Spleen (tissue), 11 donors: ENCODE measurements at regions not wholly inside any gene's neighbourhood (a gene's known extent, or its start where the extent isn't known, plus 50 kb on each side); places are given as distances from the start of the nearest gene placed in this dataset.
A peak's percentile ranks its signal among the peaks of the same experiment; 100 is the strongest.
"Not testable (repeated sequence)": the region's sequence is repeated elsewhere in the genome, so short reads cannot be mapped to it uniquely, and the experiment has no call there.

Source experiments
- DNase-seq: peaks from one replicate; pipeline ENCODE4 v3.0.0-alpha.2; 2020
- H3K27ac ChIP-seq, 8 donors: fragments of 200-600 bp; sonication (generic) in 7 of 8; 1 replicate in 4 of 8; 2 replicates in 4 of 8; pipeline versions ENCODE4 v1.5.0 to v1.8.0; 2016 to 2021; ENCODE audit warnings: inconsistent platforms in 4 of 8, mild to moderate bottlenecking in 4 of 8, moderate library complexity in 1 of 8
- H3K27me3 ChIP-seq, 7 donors: fragments of 200-600 bp; sonication (generic) in 6 of 7; replicated peaks in 1 of 7; 1 replicate in 4 of 7; 2 replicates in 3 of 7; pipeline versions ENCODE4 v1.5.0 to v1.8.0; 2016 to 2021; ENCODE audit warnings: inconsistent platforms in 3 of 7, mild to moderate bottlenecking in 1 of 7
- H3K36me3 ChIP-seq, 6 donors: fragments of 200-600 bp; sonication (generic) in 5 of 6; 1 replicate in 4 of 6; 2 replicates in 2 of 6; pipeline versions ENCODE4 v1.5.0 to v1.8.0; 2016 to 2021; ENCODE audit warnings: inconsistent platforms in 2 of 6
- H3K4me1 ChIP-seq, 6 donors: fragments of 200-600 bp; sonication (generic) in 5 of 6; 1 replicate in 3 of 6; 2 replicates in 3 of 6; pipeline versions ENCODE4 v1.5.0 to v1.8.0; 2016 to 2021; ENCODE audit warnings: inconsistent platforms in 3 of 6
- H3K4me3 ChIP-seq, 8 donors: fragments of 200-600 bp; sonication (generic) in 7 of 8; 1 replicate in 4 of 8; 2 replicates in 4 of 8; pipeline versions ENCODE4 v1.5.0 to v1.8.0; 2016 to 2021; ENCODE audit warnings: inconsistent platforms in 4 of 8, mild to moderate bottlenecking in 4 of 8, moderate library complexity in 2 of 8
- H3K9me3 ChIP-seq, 8 donors: fragments of 200-600 bp; sonication (generic) in 7 of 8; 1 replicate in 4 of 8; 2 replicates in 4 of 8; pipeline versions ENCODE4 v1.5.0 to v1.8.0; 2016 to 2021; ENCODE audit warnings: inconsistent platforms in 4 of 8
- POLR2A ChIP-seq, 3 donors: fragments of 450-650 bp; IDR thresholded peaks; one replicate each; pipeline ENCODE4 v1.5.1; 2017; ENCODE audit warnings: antibody characterized with exemption in 3 of 3, mild to moderate bottlenecking in 1 of 3
- POLR2AphosphoS5 ChIP-seq, 3 donors: sonication (generic); formaldehyde crosslinking; IDR thresholded peaks; one replicate each; pipeline ENCODE4 v1.5.1; 2017; ENCODE audit warnings: antibody characterized with exemption in 3 of 3
- WGBS, 5 donors: extraction: QIAGEN DNeasy Blood & Tissue Kit in 3 of 5; methylation state at CpG; one replicate each; pipeline versions ENCODE4 v1.1.5 to v1.1.7; 2013 to 2018; 5-methylcytosine and 5-hydroxymethylcytosine counted together
- intact Hi-C: fragments of 100-400 bp; cut with DNase I; formaldehyde crosslinking; loops from one replicate; pipeline ENCODE4 v1.15.0; 2023; ENCODE audit warnings: low total_unique reads
- TF ChIP-seq, protein P1 (sequence below), 11 experiments: fragments of 200-600 bp in 7 of 11; fragments of 450-650 bp in 4 of 11; sonication (generic) in 4 of 11; IDR thresholded peaks in 8 of 11; conservative IDR thresholded peaks in 3 of 11; 1 replicate in 7 of 11; 2 replicates in 4 of 11; pipeline versions ENCODE4 v1.4.0 to v1.8.0; 2016 to 2021; ENCODE audit warnings: antibody characterized with exemption in 11 of 11, inconsistent platforms in 4 of 11, mild to moderate bottlenecking in 1 of 11
- donor health status: healthy with polysubstance abuse.
- donor health status: DM: no; HTN: no; CAD: no; lungs with moderate emphysema.
- donor health status: DM: no; HTN: no; CAD: no.
- donor health status: Bipolar disorder and iron deficiency.
- donor health status: healthy.
- donor health status: DM: no; HTN: no; CAD: no.
- donor health status: DM: yes; HTN: yes; CAD: no.

DNA sequence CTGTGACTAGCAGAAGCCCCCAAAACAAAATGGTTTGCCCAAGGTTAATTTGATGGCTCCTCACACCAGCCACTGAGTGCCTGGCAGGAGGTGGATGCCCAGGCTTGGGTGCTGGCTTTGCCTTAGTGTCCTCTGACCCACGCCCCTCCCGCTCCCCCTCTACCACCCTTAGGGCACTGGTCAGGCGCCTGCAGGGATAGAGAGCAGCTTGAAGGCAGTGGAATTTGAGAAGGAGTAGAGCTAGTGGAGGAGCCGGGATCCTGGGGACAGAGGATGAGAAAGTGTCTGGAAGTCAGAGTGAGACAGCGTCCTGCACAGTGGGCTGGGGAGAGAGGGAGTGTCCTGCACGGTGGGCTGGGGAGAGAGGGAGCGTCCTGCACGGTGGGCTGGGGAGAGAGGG lies 139.4 kb downstream of the DNAJB6 start:
- intact Hi-C loops = no loop called here
- Histone ChIP-seq H3K27ac (no peak overlapping the region), H3K4me3 (no peak overlapping the region), H3K4me1 (peaks cover 0 to 20% (median 1%) of the 10 kb centered on the region in 6 donors), H3K36me3 (no peaks in the 10 kb centered on the region), H3K27me3 (no peaks in the 10 kb centered on the region), H3K9me3 (peaks cover 0 to 32% (median 26%) of the 10 kb centered on the region in 8 donors)
- DNase-seq = peak; percentile 47
- 67 to 82% (median 80%) methylated on average over 8 of the region's 8 CpGs for WGBS, 5 donors
- TF ChIP-seq, protein P1, sequence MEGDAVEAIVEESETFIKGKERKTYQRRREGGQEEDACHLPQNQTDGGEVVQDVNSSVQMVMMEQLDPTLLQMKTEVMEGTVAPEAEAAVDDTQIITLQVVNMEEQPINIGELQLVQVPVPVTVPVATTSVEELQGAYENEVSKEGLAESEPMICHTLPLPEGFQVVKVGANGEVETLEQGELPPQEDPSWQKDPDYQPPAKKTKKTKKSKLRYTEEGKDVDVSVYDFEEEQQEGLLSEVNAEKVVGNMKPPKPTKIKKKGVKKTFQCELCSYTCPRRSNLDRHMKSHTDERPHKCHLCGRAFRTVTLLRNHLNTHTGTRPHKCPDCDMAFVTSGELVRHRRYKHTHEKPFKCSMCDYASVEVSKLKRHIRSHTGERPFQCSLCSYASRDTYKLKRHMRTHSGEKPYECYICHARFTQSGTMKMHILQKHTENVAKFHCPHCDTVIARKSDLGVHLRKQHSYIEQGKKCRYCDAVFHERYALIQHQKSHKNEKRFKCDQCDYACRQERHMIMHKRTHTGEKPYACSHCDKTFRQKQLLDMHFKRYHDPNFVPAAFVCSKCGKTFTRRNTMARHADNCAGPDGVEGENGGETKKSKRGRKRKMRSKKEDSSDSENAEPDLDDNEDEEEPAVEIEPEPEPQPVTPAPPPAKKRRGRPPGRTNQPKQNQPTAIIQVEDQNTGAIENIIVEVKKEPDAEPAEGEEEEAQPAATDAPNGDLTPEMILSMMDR (IDR thresholded peaks at IDR 0.05 in 8 of 11, conservative IDR thresholded peaks at IDR 0.05 in 3 of 11) = no peak
- TF ChIP-seq POLR2A (IDR thresholded peaks at IDR 0.05) (no peak), POLR2AphosphoS5 (IDR thresholded peaks at IDR 0.05) (no peak)

DNA sequence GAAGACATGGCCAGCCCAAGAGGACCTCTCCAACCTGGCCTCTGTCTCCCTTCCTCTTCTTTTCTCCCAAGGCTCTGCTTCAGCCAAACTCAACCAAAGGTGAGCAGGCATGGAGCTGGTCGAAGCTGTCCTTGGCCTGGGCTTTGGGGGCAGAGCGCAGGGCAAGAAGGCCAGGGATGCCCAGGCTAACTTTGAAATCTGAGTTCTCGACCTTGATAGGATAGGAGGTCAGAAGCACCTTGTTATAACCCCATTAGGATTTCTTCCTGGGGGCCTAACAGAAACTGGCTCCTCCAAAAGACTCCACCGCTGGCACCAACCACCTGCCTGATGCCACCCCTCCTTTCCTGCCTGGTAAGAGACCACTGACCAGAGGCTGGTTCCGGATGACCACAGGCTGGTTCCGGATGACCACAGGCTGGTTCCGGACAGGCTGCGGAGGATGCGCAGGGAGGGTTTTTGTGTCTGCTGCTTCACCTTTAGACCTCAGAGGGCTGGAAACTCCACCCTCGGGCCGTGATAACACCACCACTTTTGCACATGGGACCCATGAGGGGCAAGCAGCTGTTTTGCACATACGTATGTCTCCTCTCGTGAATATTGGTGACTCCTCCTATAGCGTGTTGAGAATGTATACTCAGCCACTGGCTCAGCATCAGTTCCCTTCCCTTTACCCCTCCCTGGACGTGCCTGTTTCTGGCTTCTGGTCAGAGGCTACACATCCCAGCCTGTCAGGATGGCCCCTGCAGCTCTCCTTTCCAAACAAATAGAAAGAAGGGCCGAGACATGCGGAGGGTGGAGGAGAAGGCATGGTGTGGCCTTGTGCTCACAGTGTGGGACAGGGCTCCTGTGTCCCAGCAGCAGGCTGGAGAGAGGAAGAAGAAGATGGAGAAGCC lies 140.1 kb downstream of the DNAJB6 start:
- 66 to 88% (median 86%) methylated on average over 15 to 17 of the region's 17 CpGs for WGBS, 5 donors
- H3K4me3 ChIP-seq = no peak overlapping the region

DNA sequence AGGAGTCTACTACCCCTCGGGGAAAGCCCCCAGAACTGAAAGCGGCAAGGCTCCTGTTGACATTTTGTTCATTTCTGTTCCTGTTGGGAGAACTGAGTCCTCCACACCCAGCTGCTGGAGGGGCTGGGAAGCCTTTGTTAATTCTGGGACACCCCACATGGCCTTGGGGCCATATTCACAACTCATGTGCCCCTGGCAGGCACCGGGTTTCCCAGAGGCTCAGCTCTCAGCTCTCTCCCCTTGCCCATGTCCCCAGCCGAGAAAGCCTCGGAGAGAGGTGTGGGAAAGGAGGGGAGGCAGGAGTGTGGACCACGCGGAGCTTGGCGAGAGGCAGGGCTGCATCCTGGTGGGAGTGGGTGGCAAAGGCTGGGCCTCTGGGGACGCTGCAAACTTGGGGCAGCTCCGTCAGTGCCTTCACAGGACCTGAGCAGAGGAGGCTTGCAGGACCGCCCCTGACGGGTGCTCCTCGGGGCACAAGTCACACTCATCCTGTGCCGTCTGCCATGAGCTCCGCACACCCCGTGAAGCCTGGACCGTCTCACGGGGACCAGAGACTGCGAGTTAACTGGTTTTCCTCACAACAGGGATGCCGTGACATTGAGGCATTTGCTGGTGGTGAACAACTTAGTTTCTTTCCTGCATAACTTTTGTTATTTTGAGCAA lies 140.9 kb downstream of the DNAJB6 start:
- intact Hi-C loops = no loop called here
- peaks cover 0 to 6% (median 0%) of the 10 kb centered on the region in 6 donors for H3K4me1 ChIP-seq
- peaks cover 0 to 24% (median 20%) of the 10 kb centered on the region in 8 donors for H3K9me3 ChIP-seq
- H3K27ac ChIP-seq = no peak overlapping the region
- WGBS, 5 donors = 61 to 73% (median 71%) methylated on average over 20 of the region's 20 CpGs
- TF ChIP-seq POLR2A (IDR thresholded peaks at IDR 0.05) (no peak), POLR2AphosphoS5 (IDR thresholded peaks at IDR 0.05) (no peak)
- TF ChIP-seq, protein P1 (IDR thresholded peaks at IDR 0.05 in 8 of 11, conservative IDR thresholded peaks at IDR 0.05 in 3 of 11) = no peak
- no peaks in the 10 kb centered on the region for H3K27me3 ChIP-seq
- H3K36me3 ChIP-seq = no peaks in the 10 kb centered on the region
- peak; percentile 66 for DNase-seq
- H3K4me3 ChIP-seq = peak overlapping the region in 1 of 8 donors; percentile 47

More for the DNA sequence above, 140.1 kb downstream of the DNAJB6 start:
- H3K27me3 ChIP-seq = no peaks in the 10 kb centered on the region
- no peak overlapping the region for H3K27ac ChIP-seq
- peaks cover 0 to 13% (median 0%) of the 10 kb centered on the region in 6 donors for H3K4me1 ChIP-seq
- no peak for TF ChIP-seq POLR2AphosphoS5 (IDR thresholded peaks at IDR 0.05)
- no peak for TF ChIP-seq POLR2A (IDR thresholded peaks at IDR 0.05)
- TF ChIP-seq, protein P1 (IDR thresholded peaks at IDR 0.05 in 8 of 11, conservative IDR thresholded peaks at IDR 0.05 in 3 of 11) = no peak
- DNase-seq = peak; percentile 54
- no peaks in the 10 kb centered on the region for H3K36me3 ChIP-seq
- H3K9me3 ChIP-seq = peaks cover 0 to 30% (median 26%) of the 10 kb centered on the region in 8 donors
- intact Hi-C loops = no loop called here

DNA sequence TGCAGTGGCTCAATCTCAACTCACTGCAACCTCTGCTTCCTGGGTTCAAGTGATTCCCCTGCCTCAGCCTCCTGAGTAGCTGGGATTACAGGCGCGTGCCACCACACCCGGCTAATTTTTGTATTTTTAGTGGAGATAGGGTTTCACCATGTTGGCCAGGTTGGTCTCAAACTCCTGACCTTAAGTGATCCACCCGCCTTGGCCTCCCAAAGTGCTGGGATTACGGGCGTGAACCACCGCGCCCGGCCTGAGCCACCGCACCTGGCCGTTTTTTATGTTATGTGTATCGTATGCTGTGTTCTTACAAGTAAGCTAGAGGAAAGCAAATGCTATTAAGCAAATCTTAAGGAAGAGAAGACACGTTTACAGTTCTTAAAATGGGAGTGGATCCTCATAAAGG lies 141.8 kb downstream of the DNAJB6 start:
- H3K27ac ChIP-seq, H3K36me3 ChIP-seq, H3K27me3 ChIP-seq, H3K4me1 ChIP-seq, DNase-seq, intact Hi-C loops, H3K4me3 ChIP-seq: not testable (repeated sequence)
- H3K9me3 ChIP-seq = peaks cover 0 to 14% (median 10%) of the 10 kb centered on the region in 8 donors
- 83 to 94% (median 88%) methylated on average over 13 of the region's 13 CpGs for WGBS, 5 donors
